ENCODE measurements at regions not wholly inside any gene's neighbourhood (a gene's known extent, or its start where the extent isn't known, plus 50 kb on each side); places are given as distances from the start of the nearest gene placed in this dataset.

DNA sequence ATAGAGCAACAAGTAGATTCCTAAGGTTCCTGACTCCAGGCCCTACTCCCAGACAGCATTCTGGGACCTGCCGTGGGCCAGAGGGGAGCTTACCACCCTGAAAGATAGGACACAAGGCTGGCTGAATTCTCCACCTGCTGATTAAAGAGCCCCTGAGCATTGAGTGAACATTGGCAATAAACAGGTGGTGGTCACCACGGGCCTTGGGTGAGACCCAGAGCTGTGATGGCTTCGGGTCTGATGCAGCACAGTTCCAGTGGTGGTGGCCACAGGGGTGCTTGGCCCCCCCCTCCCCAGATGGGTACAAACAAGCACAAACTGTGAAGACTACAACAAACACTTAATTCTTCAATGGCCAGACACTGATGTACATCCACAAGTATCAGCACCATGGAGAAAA lies 444.6 kb downstream of the GASK1B start:
- TF ChIP-seq POLR2A (IDR thresholded peaks at IDR 0.05): no peak
- TF ChIP-seq, protein P1, sequence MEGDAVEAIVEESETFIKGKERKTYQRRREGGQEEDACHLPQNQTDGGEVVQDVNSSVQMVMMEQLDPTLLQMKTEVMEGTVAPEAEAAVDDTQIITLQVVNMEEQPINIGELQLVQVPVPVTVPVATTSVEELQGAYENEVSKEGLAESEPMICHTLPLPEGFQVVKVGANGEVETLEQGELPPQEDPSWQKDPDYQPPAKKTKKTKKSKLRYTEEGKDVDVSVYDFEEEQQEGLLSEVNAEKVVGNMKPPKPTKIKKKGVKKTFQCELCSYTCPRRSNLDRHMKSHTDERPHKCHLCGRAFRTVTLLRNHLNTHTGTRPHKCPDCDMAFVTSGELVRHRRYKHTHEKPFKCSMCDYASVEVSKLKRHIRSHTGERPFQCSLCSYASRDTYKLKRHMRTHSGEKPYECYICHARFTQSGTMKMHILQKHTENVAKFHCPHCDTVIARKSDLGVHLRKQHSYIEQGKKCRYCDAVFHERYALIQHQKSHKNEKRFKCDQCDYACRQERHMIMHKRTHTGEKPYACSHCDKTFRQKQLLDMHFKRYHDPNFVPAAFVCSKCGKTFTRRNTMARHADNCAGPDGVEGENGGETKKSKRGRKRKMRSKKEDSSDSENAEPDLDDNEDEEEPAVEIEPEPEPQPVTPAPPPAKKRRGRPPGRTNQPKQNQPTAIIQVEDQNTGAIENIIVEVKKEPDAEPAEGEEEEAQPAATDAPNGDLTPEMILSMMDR (IDR thresholded peaks at IDR 0.05): no peak
